ENCODE measurements at regions not wholly inside any gene's neighbourhood (a gene's known extent, or its start where the extent isn't known, plus 50 kb on each side); places are given as distances from the start of the nearest gene placed in this dataset.
"Not testable (repeated sequence)": the region's sequence is repeated elsewhere in the genome, so short reads cannot be mapped to it uniquely, and the experiment has no call there.

GRCh38 chr6:21342501-21342900, 251.1 kb upstream of the SOX4 start:
- Mint-ChIP-seq H3K27ac (ENCODE audit: unreplicated experiment) (no peak overlapping the region), H3K4me3 (ENCODE audit: unreplicated experiment) (no peak overlapping the region), H3K9me3 (ENCODE audit: unreplicated experiment) (peaks cover 3% of the 10 kb centered on the region), H3K4me1 (ENCODE audit: low read depth, unreplicated experiment) (no peaks in the 10 kb centered on the region), H3K36me3 (ENCODE audit: insufficient read depth, unreplicated experiment) (no peaks in the 10 kb centered on the region), H3K27me3 (ENCODE audit: insufficient read depth, unreplicated experiment) (no peaks in the 10 kb centered on the region)
- CTCF ChIA-PET, result no interaction called here
- Histone ChIP-seq H3K4me1 (no peaks in the 10 kb centered on the region), H3K36me3 (ENCODE audit: control insufficient read depth, insufficient read depth, low read length) (no peaks in the 10 kb centered on the region), H3K27me3 (replicated peaks; ENCODE audit: control insufficient read depth, insufficient read depth, low read length) (no peaks in the 10 kb centered on the region), H3K9me3 (no peaks in the 10 kb centered on the region), H3K4me3 (ENCODE audit: low read depth, low read length) (no peak overlapping the region)
- POLR2A ChIA-PET, result no interaction called here
- no TSS peak for BruUV-seq (replicated peaks)
- DNase-seq, result no peak
- intact Hi-C loops (cut with micrococcal nuclease; ENCODE audit: unreplicated experiment), result no loop called here
- TF ChIP-seq CTCF (IDR thresholded peaks at IDR 0.05; ENCODE audit: insufficient read depth in 1 of 2, low read depth in 1 of 2, low read length in 1 of 2, severe bottlenecking in 1 of 2, unreplicated experiment in 1 of 2), result no peak

GRCh38 chr6:21345704-21346103, 247.8 kb upstream of the SOX4 start:
- H3K27me3 ChIP-seq (replicated peaks; ENCODE audit: control insufficient read depth, insufficient read depth, low read length); BruUV-seq (replicated peaks); H3K27me3 Mint-ChIP-seq (ENCODE audit: insufficient read depth, unreplicated experiment); H3K4me3 Mint-ChIP-seq (ENCODE audit: unreplicated experiment); H3K4me1 Mint-ChIP-seq (ENCODE audit: low read depth, unreplicated experiment); H3K4me3 ChIP-seq (ENCODE audit: low read depth, low read length); POLR2A ChIA-PET; H3K27ac Mint-ChIP-seq (ENCODE audit: unreplicated experiment); H3K9me3 ChIP-seq; CTCF ChIA-PET; H3K4me1 ChIP-seq; DNase-seq; H3K36me3 ChIP-seq (ENCODE audit: control insufficient read depth, insufficient read depth, low read length); intact Hi-C loops (cut with micrococcal nuclease; ENCODE audit: unreplicated experiment); H3K36me3 Mint-ChIP-seq (ENCODE audit: insufficient read depth, unreplicated experiment); H3K9me3 Mint-ChIP-seq (ENCODE audit: unreplicated experiment): not testable (repeated sequence)

- no peaks in the 10 kb centered on the region for H3K27me3 ChIP-seq (replicated peaks; ENCODE audit: control insufficient read depth, insufficient read depth, low read length)
- TF ChIP-seq CTCF (IDR thresholded peaks at IDR 0.05; ENCODE audit: insufficient read depth in 1 of 2, low read depth in 1 of 2, low read length in 1 of 2, severe bottlenecking in 1 of 2, unreplicated experiment in 1 of 2), result no peak
- ChIA-PET CTCF (no interaction called here), POLR2A (no interaction called here)
- Mint-ChIP-seq H3K27ac (ENCODE audit: unreplicated experiment) (no peak overlapping the region), H3K4me1 (ENCODE audit: low read depth, unreplicated experiment) (no peaks in the 10 kb centered on the region), H3K9me3 (ENCODE audit: unreplicated experiment) (no peaks in the 10 kb centered on the region), H3K36me3 (ENCODE audit: insufficient read depth, unreplicated experiment) (no peaks in the 10 kb centered on the region), H3K27me3 (ENCODE audit: insufficient read depth, unreplicated experiment) (no peaks in the 10 kb centered on the region), H3K4me3 (ENCODE audit: unreplicated experiment) (no peak overlapping the region)
- intact Hi-C loops (cut with micrococcal nuclease; ENCODE audit: unreplicated experiment), result no loop called here
- no peak for DNase-seq
- H3K4me3 ChIP-seq (ENCODE audit: low read depth, low read length), result no peak overlapping the region
- H3K36me3 ChIP-seq (ENCODE audit: control insufficient read depth, insufficient read depth, low read length), result no peaks in the 10 kb centered on the region
- no TSS peak for BruUV-seq (replicated peaks)
- H3K9me3 ChIP-seq, result no peaks in the 10 kb centered on the region
- H3K4me1 ChIP-seq, result no peaks in the 10 kb centered on the region
Observed at GRCh38 chr6:21348146-21348503, 245.4 kb upstream of the SOX4 start.

GRCh38 chr6:21348504-21349195, 244.9 kb upstream of the SOX4 start:
- POLR2A ChIA-PET, result no interaction called here
- Histone ChIP-seq H3K36me3 (ENCODE audit: control insufficient read depth, insufficient read depth, low read length) (no peaks in the 10 kb centered on the region), H3K4me1 (no peaks in the 10 kb centered on the region), H3K27me3 (replicated peaks; ENCODE audit: control insufficient read depth, insufficient read depth, low read length) (no peaks in the 10 kb centered on the region), H3K9me3 (no peaks in the 10 kb centered on the region), H3K4me3 (ENCODE audit: low read depth, low read length) (no peak overlapping the region)
- Mint-ChIP-seq H3K9me3 (ENCODE audit: unreplicated experiment) (no peaks in the 10 kb centered on the region), H3K36me3 (ENCODE audit: insufficient read depth, unreplicated experiment) (no peaks in the 10 kb centered on the region), H3K4me1 (ENCODE audit: low read depth, unreplicated experiment) (no peaks in the 10 kb centered on the region), H3K4me3 (ENCODE audit: unreplicated experiment) (no peak overlapping the region), H3K27ac (ENCODE audit: unreplicated experiment) (no peak overlapping the region), H3K27me3 (ENCODE audit: insufficient read depth, unreplicated experiment) (no peaks in the 10 kb centered on the region)
- DNase-seq, result no peak
- no TSS peak for BruUV-seq (replicated peaks)
- CTCF ChIA-PET, result no interaction called here
- TF ChIP-seq CTCF (IDR thresholded peaks at IDR 0.05; ENCODE audit: insufficient read depth in 1 of 2, low read depth in 1 of 2, low read length in 1 of 2, severe bottlenecking in 1 of 2, unreplicated experiment in 1 of 2), result no peak
- intact Hi-C loops (cut with micrococcal nuclease; ENCODE audit: unreplicated experiment), result no loop called here
